ENCODE measurements at regions not wholly inside any gene's neighbourhood (a gene's known extent, or its start where the extent isn't known, plus 50 kb on each side); places are given as distances from the start of the nearest gene placed in this dataset.

DNA sequence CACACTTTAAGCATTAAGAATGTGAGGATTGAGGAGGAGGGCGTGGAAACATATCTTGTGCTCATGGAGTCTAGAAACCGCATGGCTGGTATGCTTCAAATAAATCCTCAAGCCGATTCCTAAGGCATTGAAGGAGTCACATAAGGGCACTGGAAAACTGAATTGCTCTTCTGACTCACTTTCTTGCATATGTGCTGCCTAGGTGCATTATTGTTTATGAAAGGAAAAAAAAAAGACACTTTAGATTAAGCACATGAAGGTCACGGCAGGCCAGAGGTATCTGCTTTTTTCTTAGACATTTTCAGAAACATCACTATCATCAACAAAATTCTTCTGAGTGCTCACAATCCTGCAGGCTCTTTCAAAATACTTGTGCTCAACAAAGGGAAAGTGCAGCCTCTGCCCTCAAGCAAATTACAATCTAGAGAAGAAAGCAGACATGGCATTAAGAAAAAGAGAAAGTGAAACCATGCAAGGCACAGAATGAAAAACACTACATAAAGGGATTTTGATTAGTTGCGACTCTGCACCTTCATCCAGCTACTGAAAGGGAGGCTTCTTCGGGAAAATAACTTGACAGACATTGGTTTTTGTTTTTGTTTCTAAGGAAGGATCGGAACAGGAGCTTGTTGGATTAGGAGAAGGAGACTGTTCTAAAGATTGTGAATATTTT lies 2117.6 kb downstream of the MAT2B start:
- Histone ChIP-seq H3K79me2 (ENCODE audit: control insufficient read depth, insufficient read depth, low read length) (no peaks in the 10 kb centered on the region), H3K4me3 (replicated peaks in 1 of 3; ENCODE audit: insufficient read depth in 1 of 3, low read depth in 1 of 3, low read length in 3 of 3) (no peak overlapping the region), H3K9me3 (replicated peaks; ENCODE audit: control insufficient read depth, insufficient read depth, low read length) (peaks cover 2% of the 10 kb centered on the region), H3K9ac (replicated peaks; ENCODE audit: extremely low read depth, insufficient read depth, low read length) (no peak overlapping the region), H3K9me1 (replicated peaks; ENCODE audit: control insufficient read depth, extremely low read depth, insufficient read depth, low read length) (no peaks in the 10 kb centered on the region), H3K27ac (ENCODE audit: insufficient read depth, low read depth, low read length) (no peak overlapping the region), H3K27me3 (ENCODE audit: control insufficient read depth in 2 of 2, insufficient read depth in 2 of 2, low read length in 2 of 2) (no peaks in the 10 kb centered on the region), H3K4me2 (ENCODE audit: insufficient read depth, low read length) (no peak overlapping the region), H3K4me1 (ENCODE audit: control insufficient read depth, extremely low read depth, insufficient read depth, low read length) (no peaks in the 10 kb centered on the region), H4K20me1 (replicated peaks; ENCODE audit: control insufficient read depth, extremely low read depth, insufficient read depth, low read length) (no peaks in the 10 kb centered on the region), H3K36me3 (ENCODE audit: control insufficient read depth in 2 of 2, extremely low read depth in 1 of 2, insufficient read depth in 2 of 2, low read length in 2 of 2) (no peaks in the 10 kb centered on the region), H2AFZ (ENCODE audit: low read depth, low read length) (no peak overlapping the region)
- FAIRE-seq = no peak
- no peak for DNase-seq (ENCODE audit: low read depth, low spot score)
- TF ChIP-seq, protein P1, sequence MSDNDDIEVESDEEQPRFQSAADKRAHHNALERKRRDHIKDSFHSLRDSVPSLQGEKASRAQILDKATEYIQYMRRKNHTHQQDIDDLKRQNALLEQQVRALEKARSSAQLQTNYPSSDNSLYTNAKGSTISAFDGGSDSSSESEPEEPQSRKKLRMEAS (IDR thresholded peaks at IDR 0.05; ENCODE audit: insufficient read depth, insufficient read length) = no peak
- TF ChIP-seq POLR2A (IDR thresholded peaks at IDR 0.05; ENCODE audit: low read depth, low read length) (no peak), FOS (IDR thresholded peaks at IDR 0.05; ENCODE audit: borderline replicate concordance, insufficient read depth, low read length) (no peak), JUN (IDR thresholded peaks at IDR 0.05; ENCODE audit: borderline replicate concordance, insufficient read depth, insufficient read length, low read depth) (no peak), MYC (IDR thresholded peaks at IDR 0.05; ENCODE audit: low read depth, low read length) (no peak), POLR2AphosphoS5 (IDR thresholded peaks at IDR 0.05; ENCODE audit: insufficient read depth, low read depth, low read length) (no peak), EZH2 (IDR thresholded peaks at IDR 0.05; ENCODE audit: borderline replicate concordance, low read depth, low read length, severe bottlenecking) (no peak), GATA2 (IDR thresholded peaks at IDR 0.05; ENCODE audit: insufficient read depth, insufficient read length, low read depth, low read length) (no peak)
- TF ChIP-seq, protein P2, sequence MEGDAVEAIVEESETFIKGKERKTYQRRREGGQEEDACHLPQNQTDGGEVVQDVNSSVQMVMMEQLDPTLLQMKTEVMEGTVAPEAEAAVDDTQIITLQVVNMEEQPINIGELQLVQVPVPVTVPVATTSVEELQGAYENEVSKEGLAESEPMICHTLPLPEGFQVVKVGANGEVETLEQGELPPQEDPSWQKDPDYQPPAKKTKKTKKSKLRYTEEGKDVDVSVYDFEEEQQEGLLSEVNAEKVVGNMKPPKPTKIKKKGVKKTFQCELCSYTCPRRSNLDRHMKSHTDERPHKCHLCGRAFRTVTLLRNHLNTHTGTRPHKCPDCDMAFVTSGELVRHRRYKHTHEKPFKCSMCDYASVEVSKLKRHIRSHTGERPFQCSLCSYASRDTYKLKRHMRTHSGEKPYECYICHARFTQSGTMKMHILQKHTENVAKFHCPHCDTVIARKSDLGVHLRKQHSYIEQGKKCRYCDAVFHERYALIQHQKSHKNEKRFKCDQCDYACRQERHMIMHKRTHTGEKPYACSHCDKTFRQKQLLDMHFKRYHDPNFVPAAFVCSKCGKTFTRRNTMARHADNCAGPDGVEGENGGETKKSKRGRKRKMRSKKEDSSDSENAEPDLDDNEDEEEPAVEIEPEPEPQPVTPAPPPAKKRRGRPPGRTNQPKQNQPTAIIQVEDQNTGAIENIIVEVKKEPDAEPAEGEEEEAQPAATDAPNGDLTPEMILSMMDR (IDR thresholded peaks at IDR 0.05; ENCODE audit: extremely low read depth in 1 of 2, insufficient read depth in 1 of 2, low read depth in 1 of 2, low read length in 2 of 2) = no peak
- dilution Hi-C loops (cut with MboI; ENCODE audit: extremely low pct_ligation_motif_present, low sequenced_read_pairs) (no loop called here), intact Hi-C loops (cut with micrococcal nuclease) (no loop called here)
- no TSS peak for BruUV-seq (replicated peaks)
- ChIA-PET POLR2A (no interaction called here), CTCF (no interaction called here)

Measured in endothelial cell of umbilical vein (primary cell).